ENCODE measurements at regions not wholly inside any gene's neighbourhood (a gene's known extent, or its start where the extent isn't known, plus 50 kb on each side); places are given as distances from the start of the nearest gene placed in this dataset.

GRCh38 chr18:11505993-11506392 lies 103.4 kb upstream of the SLC35G4 start:
- TF ChIP-seq CTCF (IDR thresholded peaks at IDR 0.05), result no peak
- no peak for TF ChIP-seq POLR2A (IDR thresholded peaks at IDR 0.05)
- no peak for TF ChIP-seq POLR2AphosphoS5 (IDR thresholded peaks at IDR 0.05)
